PC-3 (cell line): ENCODE measurements at regions not wholly inside any gene's neighbourhood (a gene's known extent, or its start where the extent isn't known, plus 50 kb on each side); places are given as distances from the start of the nearest gene placed in this dataset.

ENCODE experiments used
- ATAC-seq: fragments of 200-7000 bp; cut with Tn5 transposase; 2 replicates; pipeline ENCODE4 v1.9.1; 2020; ENCODE audit warnings: mild to moderate bottlenecking, moderate library complexity
- BruUV-seq: library from RNA; stranded (reverse); fragments of 400-500 nt; replicated peaks from 2 replicates; lab custom pipeline; 2021; lab: Mats Ljungman, UMichigan
- CTCF ChIA-PET: fragments of 300-600 bp; sonication (Branson Sonifier 250); formaldehyde crosslinking; loops from one replicate; lab custom pipeline; 2022; ENCODE audit warnings: antibody characterized with exemption; lab: Charles Lee
- POLR2A ChIA-PET: fragments of 300-600 bp; sonication (Branson Sonifier 250); formaldehyde crosslinking; loops from one replicate; lab custom pipeline; 2022; ENCODE audit warnings: antibody characterized with exemption; ENCODE audit not compliant: unreplicated experiment; lab: Charles Lee
- DNase-seq: peaks from one replicate; pipeline ENCODE4 v3.0.0-alpha.2; 2015
- H2AFZ ChIP-seq: fragments of 300-600 bp; sonication (generic); 2 replicates; pipeline ENCODE4 v1.6.0; 2016; ENCODE audit warnings: antibody characterized with exemption, low read length
- H3F3A ChIP-seq: fragments of 300-600 bp; sonication (generic); one replicate; pipeline ENCODE4 v1.6.0; 2017; ENCODE audit warnings: antibody characterized with exemption, low read length, control low read depth, mild to moderate bottlenecking; ENCODE audit not compliant: unreplicated experiment
- H3K27ac ChIP-seq: fragments of 300-600 bp; sonication (generic); 2 replicates; pipeline ENCODE4 v1.5.1; 2016; ENCODE audit warnings: mild to moderate bottlenecking, low read length
- H3K27me3 ChIP-seq: fragments of 300-600 bp; sonication (generic); 2 replicates; pipeline ENCODE4 v1.6.1; 2016; ENCODE audit warnings: low read length, mixed read lengths
- H3K36me3 ChIP-seq: fragments of 300-600 bp; sonication (generic); 2 replicates; pipeline ENCODE4 v1.6.1; 2016; ENCODE audit warnings: low read depth, mixed run types, low read length, mixed read lengths
- H3K4me1 ChIP-seq: fragments of 300-600 bp; sonication (generic); 2 replicates; pipeline ENCODE4 v1.5.1; 2016; ENCODE audit warnings: low read length; ENCODE audit not compliant: insufficient read depth
- H3K4me2 ChIP-seq: fragments of 300-600 bp; sonication (generic); 2 replicates; pipeline ENCODE4 v1.6.0; 2016; ENCODE audit warnings: low read length
- H3K4me3 ChIP-seq: fragments of 300-600 bp; sonication (generic); 2 replicates; pipeline ENCODE4 v1.5.1; 2016; ENCODE audit warnings: mild to moderate bottlenecking, low read length, mixed read lengths
- H3K79me2 ChIP-seq: fragments of 300-600 bp; sonication (generic); 2 replicates; pipeline ENCODE4 v1.6.1; 2017; ENCODE audit warnings: low read length, mixed read lengths
- H3K9ac ChIP-seq: fragments of 300-600 bp; sonication (generic); 2 replicates; pipeline ENCODE4 v1.6.0; 2016; ENCODE audit warnings: mild to moderate bottlenecking, low read length
- H3K9me2 ChIP-seq: fragments of 300-600 bp; sonication (generic); replicated peaks from 2 replicates; pipeline ENCODE4 v1.6.1; 2016; ENCODE audit warnings: mixed run types, low read length, mixed read lengths
- H3K9me3 ChIP-seq: fragments of 300-600 bp; sonication (generic); 2 replicates; pipeline ENCODE4 v1.6.1; 2016; ENCODE audit warnings: low read length, mixed read lengths
- H4K20me1 ChIP-seq: fragments of 300-600 bp; sonication (generic); 2 replicates; pipeline ENCODE4 v1.6.1; 2016; ENCODE audit warnings: low read length, mixed read lengths
- EZH2 ChIP-seq: fragments of 300-600 bp; sonication (generic); IDR thresholded peaks from one replicate; pipeline ENCODE4 v1.6.1; 2017; ENCODE audit warnings: antibody characterized with exemption, mild to moderate bottlenecking, low read length; ENCODE audit not compliant: unreplicated experiment
- EZH2phosphoT487 ChIP-seq: fragments of 300-600 bp; sonication (generic); IDR thresholded peaks from 2 replicates; pipeline ENCODE4 v1.6.1; 2018; ENCODE audit warnings: mild to moderate bottlenecking, antibody characterized with exemption, low read length, borderline replicate concordance
- intact Hi-C: fragments of 100-400 bp; cut with micrococcal nuclease; formaldehyde crosslinking; loops from 2 replicates; pipeline ENCODE4 v1.9.0; 2023
- TF ChIP-seq, protein P1 (sequence below): fragments of 300-600 bp; sonication (generic); conservative IDR thresholded peaks from 2 replicates; pipeline ENCODE4 v1.5.1; 2017; ENCODE audit warnings: antibody characterized with exemption, low read depth, mild to moderate bottlenecking, low read length

DNA sequence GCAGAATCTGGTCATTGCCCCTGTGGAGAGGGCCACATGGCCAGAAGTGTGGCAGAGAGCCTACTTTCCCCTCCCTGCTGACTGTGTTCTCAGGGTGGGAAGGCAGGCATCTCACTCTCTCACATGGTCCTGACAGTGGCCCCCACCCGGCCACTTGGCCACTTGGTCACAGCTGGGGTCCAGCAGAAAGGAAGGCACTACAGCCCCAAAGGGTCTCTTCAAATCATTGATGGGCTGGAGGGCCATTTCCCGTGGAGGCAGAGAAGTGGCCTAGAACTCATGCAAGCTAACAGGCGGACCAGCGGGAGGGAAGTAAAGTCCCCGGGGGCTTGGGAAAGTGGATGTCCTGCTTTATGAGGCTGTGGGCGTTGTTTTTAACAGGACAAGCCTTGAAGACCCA lies 125.3 kb downstream of the EMX2 start:
- Histone ChIP-seq H4K20me1 (no peaks in the 10 kb centered on the region), H2AFZ (no peak overlapping the region), H3K4me3 (no peak overlapping the region), H3K9me3 (no peaks in the 10 kb centered on the region), H3K79me2 (no peaks in the 10 kb centered on the region), H3K27ac (no peak overlapping the region), H3K9me2 (no peaks in the 10 kb centered on the region), H3K36me3 (no peaks in the 10 kb centered on the region), H3K27me3 (no peaks in the 10 kb centered on the region), H3K9ac (no peak overlapping the region), H3F3A (no peaks in the 10 kb centered on the region), H3K4me2 (no peak overlapping the region), H3K4me1 (peaks cover 5% of the 10 kb centered on the region; the same call in 1 of the 2 replicates)
- DNase-seq (no peak), ATAC-seq (no peak)
- no TSS peak for BruUV-seq
- ChIA-PET CTCF (no interaction called here), POLR2A (no interaction called here)
- intact Hi-C loops: no loop called here
- TF ChIP-seq EZH2 (no peak), EZH2phosphoT487 (no peak)

DNA sequence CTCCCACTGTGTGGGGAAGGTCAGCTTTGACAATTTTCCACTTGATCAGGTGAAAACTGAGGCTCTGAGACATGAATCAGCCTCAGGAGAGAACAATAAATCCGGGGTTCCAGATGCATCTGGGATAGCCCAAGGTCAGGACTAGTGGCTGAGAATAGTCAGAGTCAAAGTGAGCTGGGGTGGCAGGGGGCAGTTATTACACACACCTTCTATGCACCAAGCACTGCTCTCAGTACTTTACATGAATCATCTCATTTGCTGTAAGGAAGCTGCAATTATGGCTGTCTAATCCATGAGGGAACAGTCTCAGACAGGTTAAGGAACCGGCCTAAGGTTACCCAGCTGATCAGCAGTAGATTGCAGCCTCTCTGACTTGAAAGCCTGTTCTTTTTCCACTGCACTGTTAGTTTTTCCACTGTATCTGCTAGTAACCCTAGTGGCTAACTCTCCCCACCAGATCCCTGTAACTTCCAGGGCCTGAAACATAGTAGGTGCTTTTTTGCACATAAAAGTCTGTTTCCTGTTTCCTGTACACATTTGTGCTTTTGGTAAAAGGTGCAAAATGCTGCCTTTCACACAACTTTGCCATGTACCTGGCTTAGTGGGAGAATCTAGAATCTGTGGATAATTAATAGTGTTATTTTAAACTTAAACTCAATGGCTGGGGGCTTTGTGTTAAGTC lies 125.9 kb downstream of the EMX2 start:
- H3F3A ChIP-seq: no peaks in the 10 kb centered on the region
- H3K4me1 ChIP-seq: peaks cover 2% of the 10 kb centered on the region; the same call in 1 of the 2 replicates
- H2AFZ ChIP-seq: no peak overlapping the region
- no peaks in the 10 kb centered on the region for H3K9me2 ChIP-seq
- H3K4me2 ChIP-seq: no peak overlapping the region
- BruUV-seq: no TSS peak
- ATAC-seq (no peak), DNase-seq (no peak)
- no peaks in the 10 kb centered on the region for H3K36me3 ChIP-seq
- no peaks in the 10 kb centered on the region for H3K79me2 ChIP-seq
- TF ChIP-seq EZH2: no peak
- TF ChIP-seq, protein P1, sequence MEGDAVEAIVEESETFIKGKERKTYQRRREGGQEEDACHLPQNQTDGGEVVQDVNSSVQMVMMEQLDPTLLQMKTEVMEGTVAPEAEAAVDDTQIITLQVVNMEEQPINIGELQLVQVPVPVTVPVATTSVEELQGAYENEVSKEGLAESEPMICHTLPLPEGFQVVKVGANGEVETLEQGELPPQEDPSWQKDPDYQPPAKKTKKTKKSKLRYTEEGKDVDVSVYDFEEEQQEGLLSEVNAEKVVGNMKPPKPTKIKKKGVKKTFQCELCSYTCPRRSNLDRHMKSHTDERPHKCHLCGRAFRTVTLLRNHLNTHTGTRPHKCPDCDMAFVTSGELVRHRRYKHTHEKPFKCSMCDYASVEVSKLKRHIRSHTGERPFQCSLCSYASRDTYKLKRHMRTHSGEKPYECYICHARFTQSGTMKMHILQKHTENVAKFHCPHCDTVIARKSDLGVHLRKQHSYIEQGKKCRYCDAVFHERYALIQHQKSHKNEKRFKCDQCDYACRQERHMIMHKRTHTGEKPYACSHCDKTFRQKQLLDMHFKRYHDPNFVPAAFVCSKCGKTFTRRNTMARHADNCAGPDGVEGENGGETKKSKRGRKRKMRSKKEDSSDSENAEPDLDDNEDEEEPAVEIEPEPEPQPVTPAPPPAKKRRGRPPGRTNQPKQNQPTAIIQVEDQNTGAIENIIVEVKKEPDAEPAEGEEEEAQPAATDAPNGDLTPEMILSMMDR: no peak
- TF ChIP-seq EZH2phosphoT487: no peak
- H3K27me3 ChIP-seq: no peaks in the 10 kb centered on the region
- H3K4me3 ChIP-seq: no peak overlapping the region
- H3K9me3 ChIP-seq: no peaks in the 10 kb centered on the region
- H4K20me1 ChIP-seq: no peaks in the 10 kb centered on the region
- intact Hi-C loops: no loop called here
- no peak overlapping the region for H3K27ac ChIP-seq
- ChIA-PET POLR2A (no interaction called here), CTCF (no interaction called here)
- no peak overlapping the region for H3K9ac ChIP-seq

DNA sequence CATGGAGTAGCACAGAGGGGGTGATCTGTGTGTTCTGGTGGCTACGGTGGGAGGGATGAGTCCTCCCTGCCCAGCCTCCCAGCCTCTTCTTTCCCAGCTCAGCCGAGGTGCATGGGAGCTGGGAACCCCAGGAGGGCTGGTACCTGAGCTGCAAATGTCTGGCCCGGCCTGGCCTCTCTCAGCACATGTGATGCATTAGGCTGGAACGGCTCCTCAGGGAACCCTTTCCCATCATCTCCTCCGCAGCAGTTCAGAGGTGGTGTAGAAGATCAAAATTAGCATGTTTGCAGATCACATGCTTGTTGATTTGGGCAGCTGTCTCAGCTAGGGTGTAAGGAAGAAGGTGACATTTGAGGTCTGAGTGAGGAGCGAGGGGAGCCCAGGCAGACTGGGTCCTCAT lies 126.6 kb downstream of the EMX2 start:
- DNase-seq (no peak), ATAC-seq (no peak)
- POLR2A ChIA-PET: no interaction called here
- H3K4me3 ChIP-seq: no peak overlapping the region
- H2AFZ ChIP-seq: no peak overlapping the region
- H3K36me3 ChIP-seq: no peaks in the 10 kb centered on the region
- intact Hi-C loops: no loop called here
- TF ChIP-seq, protein P1: no peak
- TF ChIP-seq EZH2: no peak
- no peak for TF ChIP-seq EZH2phosphoT487
- H3K9ac ChIP-seq: no peak overlapping the region
- no peaks in the 10 kb centered on the region for H3K79me2 ChIP-seq
- no peaks in the 10 kb centered on the region for H3F3A ChIP-seq
- no peaks in the 10 kb centered on the region for H3K9me3 ChIP-seq
- H3K4me2 ChIP-seq: no peak overlapping the region
- no peaks in the 10 kb centered on the region for H4K20me1 ChIP-seq
- no peaks in the 10 kb centered on the region for H3K4me1 ChIP-seq
- H3K27ac ChIP-seq: no peak overlapping the region
- BruUV-seq: no TSS peak
- no peaks in the 10 kb centered on the region for H3K9me2 ChIP-seq
- no peaks in the 10 kb centered on the region for H3K27me3 ChIP-seq
- CTCF ChIA-PET: no interaction called here
